Natural killer cell treated with Interleukin-12 subunit alpha and Interleukin-12 subunit beta and Interleukin-15 and Interleukin-18, amount 100 ng/mL, for 72 hours (primary cell): ENCODE measurements at regions not wholly inside any gene's neighbourhood (a gene's known extent, or its start where the extent isn't known, plus 50 kb on each side); places are given as distances from the start of the nearest gene placed in this dataset.

Experiments used
- ATAC-seq, 2 donors: fragments of 150-1000 bp; cut with Tn5 transposase in 1 of 2; sonication (Bioruptor Pico), chemical (Tn5 transposase) in 1 of 2; 2 replicates each; pipeline ENCODE4 v1.10.0; 2021
- DNase-seq: peaks from one replicate; pipeline ENCODE4 v3.0.0; 2022; ENCODE audit warnings: low spot score
- H3K27ac Mint-ChIP-seq, 2 donors: 1 replicate in 1 of 2; 2 replicates in 1 of 2; pipeline ENCODE4 v1.8.0; 2022; ENCODE audit warnings: mixed read lengths in 2 of 2, mild to moderate bottlenecking in 1 of 2, moderate library complexity in 1 of 2
- H3K27me3 Mint-ChIP-seq, 2 donors: 1 replicate in 1 of 2; 2 replicates in 1 of 2; pipeline ENCODE4 v1.8.0; 2022; ENCODE audit warnings: mixed read lengths in 2 of 2
- H3K36me3 Mint-ChIP-seq: one replicate; pipeline ENCODE4 v1.8.0; 2022; ENCODE audit warnings: mixed read lengths
- H3K4me1 Mint-ChIP-seq, 2 donors: 1 replicate in 1 of 2; 2 replicates in 1 of 2; pipeline ENCODE4 v1.8.0; 2022; ENCODE audit warnings: low read depth in 2 of 2, mixed read lengths in 2 of 2, mild to moderate bottlenecking in 1 of 2
- H3K4me3 Mint-ChIP-seq: one replicate; pipeline ENCODE4 v1.8.0; 2022; ENCODE audit warnings: mixed read lengths
- H3K9me3 Mint-ChIP-seq: 2 replicates; pipeline ENCODE4 v1.8.0; 2022; ENCODE audit warnings: mixed read lengths

- ATAC-seq (no peak), DNase-seq (no peak)
- Mint-ChIP-seq H3K4me1 (no peaks in the 10 kb centered on the region), H3K27me3 (peaks cover 5% of the 10 kb centered on the region in 2 donors), H3K4me3 (no peak overlapping the region), H3K36me3 (no peaks in the 10 kb centered on the region), H3K9me3 (no peaks in the 10 kb centered on the region), H3K27ac (no peak overlapping the region)
Measured at GRCh38 chr6:169317441-169318202, 64.0 kb upstream of the THBS2 start.

DNA sequence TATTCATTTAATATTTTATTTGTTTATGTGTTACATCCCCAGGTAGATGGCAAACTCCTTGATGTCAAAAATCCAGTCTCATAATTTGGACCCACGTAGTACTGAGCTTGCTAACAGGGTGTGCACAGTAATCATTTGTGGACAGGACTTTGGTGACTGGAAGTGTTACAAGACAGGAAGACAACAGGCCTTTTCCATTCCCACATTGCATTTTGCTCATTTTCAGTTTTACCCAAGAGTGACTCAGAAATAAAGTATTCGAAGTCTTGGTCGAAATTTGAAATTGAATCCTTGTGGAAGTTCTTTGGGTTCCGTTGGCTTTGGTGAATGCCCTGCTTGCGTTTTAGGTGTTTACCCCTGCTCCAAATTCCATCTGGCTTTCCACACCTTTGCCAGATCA, 63.0 kb upstream of the THBS2 start:
- no peaks in the 10 kb centered on the region for H3K36me3 Mint-ChIP-seq
- no peaks in the 10 kb centered on the region for H3K4me1 Mint-ChIP-seq
- H3K9me3 Mint-ChIP-seq = no peaks in the 10 kb centered on the region
- peaks cover 5% of the 10 kb centered on the region in 2 donors for H3K27me3 Mint-ChIP-seq
- no peak overlapping the region for H3K27ac Mint-ChIP-seq
- no peak overlapping the region for H3K4me3 Mint-ChIP-seq
- DNase-seq (no peak), ATAC-seq (no peak)

DNA sequence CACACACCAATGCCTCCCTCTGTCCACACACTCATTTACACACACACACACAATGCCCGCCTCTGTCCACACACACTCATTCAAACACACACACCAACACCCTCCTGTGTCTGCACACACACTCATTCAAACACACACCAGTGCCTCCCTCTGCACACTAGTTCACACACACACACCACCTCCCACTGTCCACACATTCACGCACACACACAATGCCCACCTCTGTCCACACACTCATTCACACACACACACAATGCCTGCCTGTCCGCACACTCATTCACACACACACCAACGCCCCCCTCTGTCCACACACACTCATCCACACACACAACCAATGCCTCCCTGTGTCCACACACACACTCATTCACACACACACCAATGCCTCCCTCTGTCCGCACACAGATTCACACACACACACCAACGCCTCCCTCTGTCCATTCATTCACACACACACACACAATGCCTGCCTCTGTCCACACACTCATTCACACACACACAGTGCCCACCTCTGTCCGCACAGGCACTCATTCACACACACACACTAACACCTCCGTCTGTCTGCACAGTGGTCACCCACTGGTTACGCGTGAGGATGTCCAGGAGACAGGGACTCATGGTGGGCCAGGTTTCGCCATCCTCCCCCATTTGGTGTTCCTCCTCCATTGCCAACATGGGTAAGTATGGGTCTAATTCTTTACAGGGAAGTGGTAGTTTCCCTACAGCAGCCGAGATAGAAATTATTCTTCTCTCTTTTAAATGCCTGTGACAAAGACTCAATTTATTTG, 62.4 kb upstream of the THBS2 start:
- H3K4me1 Mint-ChIP-seq = no peaks in the 10 kb centered on the region
- no peak overlapping the region for H3K4me3 Mint-ChIP-seq
- H3K27me3 Mint-ChIP-seq = peaks cover 0 to 2% of the 10 kb centered on the region in 2 donors
- no peak overlapping the region for H3K27ac Mint-ChIP-seq
- DNase-seq = no peak
- no peaks in the 10 kb centered on the region for H3K9me3 Mint-ChIP-seq
- H3K36me3 Mint-ChIP-seq = no peaks in the 10 kb centered on the region
- no peak for ATAC-seq

DNA sequence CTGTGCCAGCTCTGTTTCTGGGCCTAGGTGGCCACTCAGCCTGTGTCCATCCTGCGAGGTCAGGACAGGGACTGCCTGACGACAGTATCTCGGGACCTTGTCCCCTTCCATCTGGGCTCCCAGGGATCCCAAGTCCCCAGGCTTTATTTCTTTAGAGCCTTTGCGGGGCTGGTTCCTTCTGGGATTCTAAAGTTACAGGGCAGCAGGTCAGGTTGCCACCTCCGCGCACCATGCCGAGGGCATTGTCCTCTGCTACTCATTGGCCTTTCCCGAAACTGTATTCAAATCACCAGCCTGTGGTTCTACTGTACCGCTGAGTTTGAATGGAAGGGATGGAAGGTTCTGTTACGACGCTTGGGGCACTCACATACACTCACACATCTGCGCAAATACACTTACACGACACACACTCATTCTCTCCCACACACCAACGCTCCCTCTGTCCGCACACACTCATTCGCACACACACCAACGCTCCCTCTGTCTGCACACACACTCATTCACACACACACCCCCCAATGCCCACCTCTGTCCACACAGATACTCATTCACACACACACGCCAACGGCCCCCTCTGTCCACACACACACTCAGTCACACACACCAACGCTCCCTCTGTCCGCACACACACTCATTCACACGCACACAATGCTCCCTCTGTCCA, 59.8 kb upstream of the THBS2 start:
- ATAC-seq (no peak), DNase-seq (no peak)
- peaks cover 0 to 4% of the 10 kb centered on the region in 2 donors for H3K27me3 Mint-ChIP-seq
- no peak overlapping the region for H3K4me3 Mint-ChIP-seq
- no peaks in the 10 kb centered on the region for H3K4me1 Mint-ChIP-seq
- no peaks in the 10 kb centered on the region for H3K9me3 Mint-ChIP-seq
- no peaks in the 10 kb centered on the region for H3K36me3 Mint-ChIP-seq
- no peak overlapping the region for H3K27ac Mint-ChIP-seq

DNA sequence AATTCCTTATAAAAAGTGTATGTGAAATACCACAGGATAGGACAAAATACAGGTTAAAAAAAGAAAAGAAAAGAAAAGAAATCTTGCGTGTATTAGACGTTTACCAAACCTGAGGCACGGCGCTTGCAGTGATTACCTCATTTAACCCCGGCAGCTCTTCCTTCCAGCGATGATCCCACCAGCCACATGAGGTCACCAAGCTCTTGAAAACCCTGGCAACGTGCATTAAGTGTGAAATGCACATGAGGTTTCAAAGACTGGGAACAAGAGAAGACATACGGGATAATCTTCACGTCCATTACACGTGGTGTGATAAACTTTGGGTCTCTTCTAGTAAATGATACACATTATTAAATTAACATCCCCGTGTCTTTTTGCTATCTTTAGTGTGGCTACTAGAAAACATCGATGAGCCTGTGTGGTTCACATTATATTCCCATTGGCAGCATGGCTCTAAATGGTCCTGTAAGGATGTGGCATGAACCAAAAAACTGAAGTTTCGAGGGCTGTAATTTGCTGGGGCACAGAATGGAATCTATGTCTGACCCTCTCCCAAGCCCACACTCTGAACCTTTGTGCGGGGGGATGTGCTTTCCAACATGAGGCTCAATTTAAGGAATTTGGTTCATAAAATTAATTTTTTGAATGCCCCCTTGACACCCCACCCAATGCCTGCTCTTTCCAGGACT, 59.2 kb upstream of the THBS2 start:
- H3K4me1 Mint-ChIP-seq = no peaks in the 10 kb centered on the region
- no peak overlapping the region for H3K4me3 Mint-ChIP-seq
- H3K36me3 Mint-ChIP-seq = no peaks in the 10 kb centered on the region
- H3K27ac Mint-ChIP-seq = no peak overlapping the region
- peaks cover 0 to 2% of the 10 kb centered on the region in 2 donors for H3K27me3 Mint-ChIP-seq
- ATAC-seq = no peak
- DNase-seq = no peak
- no peaks in the 10 kb centered on the region for H3K9me3 Mint-ChIP-seq

DNA sequence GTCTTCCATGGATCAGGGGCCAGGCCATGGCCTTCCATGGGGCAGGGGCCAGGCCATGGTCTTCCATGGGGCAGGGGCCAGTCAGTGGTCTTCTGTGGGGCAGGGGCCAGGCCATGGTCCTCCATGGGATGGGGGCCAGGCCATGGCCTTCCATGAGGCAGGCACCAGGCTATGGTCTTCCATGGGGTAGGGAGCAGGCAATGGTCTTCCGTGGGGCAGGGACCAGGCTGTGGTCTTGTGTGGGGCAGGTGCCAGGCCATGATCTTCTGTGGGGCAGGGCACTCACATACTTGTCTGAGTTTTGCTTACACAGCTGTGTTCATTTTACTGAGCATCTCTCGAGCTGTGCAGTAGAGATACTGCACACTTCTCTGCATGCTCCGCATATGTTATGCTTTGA, 57.3 kb upstream of the THBS2 start:
- H3K4me1 Mint-ChIP-seq = no peaks in the 10 kb centered on the region
- no peaks in the 10 kb centered on the region for H3K36me3 Mint-ChIP-seq
- no peak overlapping the region for H3K4me3 Mint-ChIP-seq
- peak; percentile 48 to 65 for ATAC-seq
- no peaks in the 10 kb centered on the region for H3K9me3 Mint-ChIP-seq
- DNase-seq = no peak
- peaks cover 6 to 7% of the 10 kb centered on the region in 2 donors for H3K27me3 Mint-ChIP-seq
- no peak overlapping the region for H3K27ac Mint-ChIP-seq
